Suppressor macrophage treated with lipopolysaccharide for 1 hour (primary cell): ENCODE measurements at regions not wholly inside any gene's neighbourhood (a gene's known extent, or its start where the extent isn't known, plus 50 kb on each side); places are given as distances from the start of the nearest gene placed in this dataset.
A peak's percentile ranks its signal among the peaks of the same experiment; 100 is the strongest.

Source experiments
- DNase-seq, 3 donors: peaks; one replicate each; pipeline ENCODE4 v3.0.0-alpha.2; 2020 to 2022

DNA sequence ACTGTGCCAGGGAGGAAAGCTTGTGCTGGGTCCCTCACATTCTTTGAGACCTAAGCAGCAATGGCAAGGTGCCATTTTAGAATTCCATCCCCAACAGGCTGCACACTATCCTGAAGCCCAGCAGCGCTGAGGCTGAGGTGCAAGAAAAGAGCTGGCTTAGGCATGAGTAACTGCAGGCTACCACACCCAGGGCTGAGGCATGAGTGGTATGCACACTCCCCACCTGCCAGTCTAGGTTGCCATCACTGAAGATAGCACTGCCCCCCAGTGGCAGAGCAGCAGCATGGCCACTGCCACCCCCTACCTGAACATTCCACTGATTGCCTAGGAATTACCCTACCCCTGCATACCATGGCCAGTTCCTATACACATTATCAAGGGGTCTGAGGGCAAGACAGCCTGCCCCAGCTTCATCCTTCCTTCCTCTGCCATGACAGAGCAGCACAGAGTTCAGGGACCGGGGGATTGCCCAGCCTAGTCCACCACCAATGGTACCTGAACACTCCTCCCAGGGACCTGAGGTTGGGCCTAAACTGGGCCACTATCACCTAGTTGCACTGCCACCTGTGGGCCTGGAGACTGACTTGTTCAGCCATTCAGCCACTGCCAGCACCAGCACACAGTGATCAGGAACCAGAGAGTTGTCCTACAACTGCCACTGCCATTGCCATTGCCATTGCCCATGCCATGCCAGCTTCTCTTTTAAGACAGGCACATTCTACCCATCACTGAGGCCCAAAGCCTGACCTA lies 129.8 kb downstream of the SATB1 start:
- peak in 2 of 3 donors; percentile 18 to 42 for DNase-seq

DNA sequence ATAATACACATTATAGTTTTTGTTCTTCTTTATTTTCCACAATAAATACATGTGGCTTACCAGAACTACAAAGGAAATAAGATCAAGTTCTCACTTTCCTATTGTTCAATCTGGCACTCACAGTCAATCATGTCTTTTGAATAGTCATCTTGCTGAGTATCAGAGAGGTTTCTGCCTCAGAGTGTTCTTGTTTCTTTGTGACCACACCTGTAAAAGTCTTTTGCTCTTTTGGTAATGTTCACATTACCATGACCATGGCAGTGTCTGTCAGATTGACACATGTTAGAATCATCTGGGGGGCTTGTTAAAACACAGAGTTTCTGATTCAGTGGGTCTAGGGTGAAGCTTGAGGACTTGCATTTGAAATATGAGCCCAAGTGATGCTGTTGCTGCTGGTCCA lies 135.0 kb downstream of the SATB1 start:
- DNase-seq: no peak

DNA sequence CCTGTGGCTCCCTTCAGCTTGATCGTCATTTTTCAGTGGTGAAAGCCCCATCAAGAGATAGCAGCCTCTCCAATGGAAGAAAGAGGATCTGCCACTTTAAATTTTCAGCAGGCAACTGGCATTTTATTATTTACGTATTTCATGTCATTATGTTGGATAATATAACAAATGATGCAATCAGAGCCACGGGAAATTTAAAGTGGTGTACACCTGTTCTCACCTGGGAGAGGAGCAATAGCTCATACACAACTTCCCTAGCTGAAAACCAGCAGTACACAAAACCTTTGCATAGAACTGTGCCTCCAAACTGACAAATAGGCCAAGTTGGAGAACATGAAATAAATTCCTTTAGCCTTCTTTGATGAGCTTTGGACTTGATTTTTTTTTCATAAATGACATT lies 136.9 kb downstream of the SATB1 start:
- DNase-seq: no peak

DNA sequence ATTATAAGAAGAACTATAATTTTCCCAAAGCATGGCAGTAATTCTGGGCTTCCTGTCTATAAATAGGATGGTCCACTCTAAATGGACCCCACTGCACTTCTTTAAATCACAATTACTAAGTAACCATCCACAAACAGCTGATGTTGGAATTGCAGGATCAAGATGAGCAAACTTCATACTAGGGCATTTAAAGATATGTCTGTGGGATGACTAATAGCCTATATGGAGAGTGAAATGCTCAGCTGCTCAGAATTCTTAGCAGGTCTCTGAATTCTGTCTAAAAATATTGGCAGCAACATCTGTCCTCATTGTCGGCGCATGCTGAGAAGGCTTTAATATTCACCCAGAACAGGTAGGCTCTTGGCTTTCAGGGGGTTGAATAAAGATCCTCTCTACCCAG lies 140.4 kb downstream of the SATB1 start:
- no peak for DNase-seq

DNA sequence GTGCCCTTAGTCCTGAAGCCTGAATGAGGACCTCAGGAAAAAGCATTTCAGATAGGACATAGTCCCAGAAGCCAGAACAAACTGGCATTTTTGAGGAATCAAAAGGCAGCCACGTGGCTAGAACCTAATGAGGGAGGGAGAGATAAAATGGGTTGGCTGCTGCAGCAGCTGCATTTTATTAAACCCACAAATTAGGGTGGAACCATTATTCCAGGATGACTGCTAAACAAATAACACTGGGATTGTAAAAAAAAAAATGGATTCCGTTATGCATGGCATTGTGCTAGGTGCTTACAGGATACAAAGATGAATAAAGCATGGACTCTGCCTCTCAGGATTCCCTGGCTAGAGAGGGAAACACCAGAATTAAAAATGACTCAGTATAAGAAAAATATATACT lies 141.5 kb downstream of the SATB1 start:
- DNase-seq: no peak

DNA sequence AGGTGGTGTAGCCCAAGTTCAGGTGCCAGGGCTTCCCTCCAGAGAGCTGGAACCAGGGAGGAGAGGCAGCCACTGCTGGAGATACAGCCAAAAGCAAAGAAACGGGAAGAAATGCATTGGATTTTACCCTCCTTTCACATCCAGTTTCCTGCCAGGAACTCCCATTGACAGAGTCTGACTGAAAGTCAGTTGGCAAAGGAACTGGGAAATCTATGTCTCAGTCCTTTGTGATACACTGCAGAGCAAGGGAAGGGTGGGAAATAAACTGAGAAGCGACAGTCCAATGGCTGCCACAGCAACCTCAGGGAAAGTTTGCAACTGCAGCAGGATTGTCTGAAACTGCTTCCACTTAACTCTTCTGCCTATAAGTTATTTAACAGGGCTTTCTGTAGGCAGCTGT lies 142.6 kb downstream of the SATB1 start:
- no peak for DNase-seq

DNA sequence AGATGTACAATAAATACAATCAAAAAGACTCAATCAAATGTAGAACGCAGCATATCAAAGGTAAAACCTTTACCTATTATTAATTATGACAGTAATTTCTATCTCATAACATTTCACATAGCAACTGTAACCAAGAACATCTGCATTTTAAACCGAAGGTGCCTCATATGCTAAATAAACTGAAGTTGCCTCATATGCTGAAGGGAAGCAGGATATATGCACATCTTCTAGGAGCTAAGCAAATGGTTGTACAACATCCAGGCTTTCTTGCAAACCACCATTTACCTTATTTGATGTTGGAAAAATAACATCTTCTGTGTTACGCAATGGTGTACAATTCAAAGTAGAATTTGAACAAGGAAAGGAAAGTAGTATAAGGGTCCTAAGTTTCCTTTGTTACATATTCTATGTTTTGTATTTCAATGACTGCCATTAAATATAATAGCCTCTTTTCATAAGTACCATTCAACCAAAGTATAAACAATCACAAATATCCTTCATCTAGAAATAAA lies 145.9 kb downstream of the SATB1 start:
- DNase-seq: no peak

DNA sequence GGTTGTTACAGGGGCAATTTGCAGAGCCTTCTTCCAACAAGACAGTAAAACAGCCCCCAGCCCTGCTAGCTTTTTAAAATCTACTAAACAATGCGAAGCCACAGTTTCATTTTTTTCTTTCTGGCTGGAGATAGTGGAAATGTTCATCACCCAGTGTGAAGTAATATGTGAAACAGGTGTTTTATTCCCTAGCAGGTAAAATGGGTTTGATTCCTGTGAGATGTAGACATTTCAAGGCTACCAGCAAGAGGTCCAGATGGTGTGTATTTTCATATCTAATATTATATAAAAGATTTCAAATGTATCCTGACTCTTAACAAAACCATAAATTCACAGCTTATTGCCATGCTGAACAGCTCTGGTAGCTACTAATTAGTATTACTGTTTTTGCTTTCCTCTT lies 160.3 kb downstream of the SATB1 start:
- DNase-seq: no peak

DNA sequence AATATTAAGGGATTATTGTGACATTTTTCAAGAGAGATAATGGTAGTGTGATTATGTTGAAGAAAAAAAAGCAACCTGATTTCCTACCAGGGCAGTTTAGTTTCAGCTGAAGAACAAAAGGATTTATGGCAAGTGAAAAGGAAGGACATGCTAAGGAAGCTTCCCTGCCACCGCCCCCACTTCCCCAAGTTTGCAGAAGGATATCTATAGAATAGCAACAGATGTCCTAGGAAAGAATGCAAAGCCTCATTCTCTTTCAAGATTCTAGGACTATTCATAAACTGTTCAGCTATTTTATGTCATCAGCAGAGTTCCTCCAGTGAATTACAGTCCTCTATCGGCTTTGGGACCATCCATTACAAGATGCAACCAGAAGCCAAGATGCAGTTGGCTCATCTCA lies 160.8 kb downstream of the SATB1 start:
- no peak for DNase-seq

DNA sequence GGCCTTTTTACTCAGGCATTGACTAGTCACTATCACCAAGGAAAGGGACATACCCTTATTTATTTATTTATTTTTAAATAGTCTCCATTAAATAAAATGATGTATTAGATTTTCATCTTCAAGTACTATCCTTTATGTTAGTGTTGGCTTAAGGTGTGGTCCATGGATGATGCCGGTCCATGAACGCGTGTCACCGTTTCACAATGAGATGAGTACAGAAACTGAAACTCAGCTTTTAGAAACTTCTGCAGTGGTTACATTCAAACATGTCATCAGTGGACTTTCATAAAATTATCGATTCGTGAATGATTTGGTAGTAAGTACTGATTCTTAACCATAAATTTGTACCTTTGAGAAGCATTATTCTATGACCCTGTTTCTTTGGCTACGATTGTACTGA lies 166.6 kb downstream of the SATB1 start:
- DNase-seq: no peak

DNA sequence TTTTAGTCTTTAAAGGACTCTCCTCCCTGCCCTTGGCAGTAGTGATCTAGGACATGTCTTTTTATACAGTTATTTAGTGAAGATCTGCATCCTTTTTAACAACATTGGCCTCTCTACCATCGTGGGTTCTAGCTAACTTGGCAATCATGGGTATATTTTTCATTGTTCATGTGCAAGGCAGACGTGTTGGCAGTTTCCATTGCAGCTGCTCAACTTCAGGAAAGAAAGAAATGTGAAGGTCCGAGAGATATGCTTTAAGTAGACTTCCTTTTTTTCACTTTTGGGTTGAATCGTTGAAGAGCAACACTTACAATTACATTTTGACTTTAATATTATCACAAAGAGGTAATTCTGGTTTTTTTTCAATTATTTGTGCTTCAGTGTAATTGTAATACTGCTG lies 172.6 kb downstream of the SATB1 start:
- no peak for DNase-seq

DNA sequence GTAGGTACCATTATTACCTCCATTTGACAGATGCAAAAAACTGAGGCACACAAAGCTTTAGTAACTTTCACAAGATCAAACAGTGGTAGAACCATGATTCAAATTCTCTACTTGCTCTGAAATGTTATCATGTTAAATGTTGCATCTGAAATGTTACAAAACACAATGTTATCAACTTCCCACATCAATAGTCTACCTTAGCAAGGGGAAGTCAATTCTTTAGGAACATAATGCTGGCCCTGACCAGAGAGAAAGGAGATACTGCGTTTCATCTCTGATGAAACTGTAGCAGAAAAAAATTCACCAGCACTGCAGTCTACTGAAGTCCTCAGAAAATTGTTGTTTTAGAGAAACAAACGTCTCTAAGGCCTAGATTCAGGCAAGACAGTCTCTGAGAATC lies 174.1 kb downstream of the SATB1 start:
- DNase-seq: no peak

DNA sequence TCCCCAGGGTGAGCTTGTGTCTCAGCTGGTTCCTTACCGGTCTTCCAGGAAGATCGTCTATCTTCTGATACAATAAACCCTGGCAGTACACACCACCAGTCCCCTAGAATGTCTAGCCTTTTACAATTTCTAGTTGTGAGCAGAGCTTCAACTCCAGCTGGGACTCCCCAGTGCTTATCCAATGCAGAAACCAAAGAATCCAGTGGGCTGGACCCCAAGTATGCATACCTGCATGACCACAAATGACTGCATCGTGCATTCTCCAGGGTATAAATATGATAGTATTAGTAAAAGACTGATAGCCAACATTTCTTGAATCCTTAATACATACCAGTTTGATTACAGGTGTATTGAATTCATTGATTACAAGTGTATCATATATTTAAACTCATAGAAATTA lies 176.0 kb downstream of the SATB1 start:
- no peak for DNase-seq

DNA sequence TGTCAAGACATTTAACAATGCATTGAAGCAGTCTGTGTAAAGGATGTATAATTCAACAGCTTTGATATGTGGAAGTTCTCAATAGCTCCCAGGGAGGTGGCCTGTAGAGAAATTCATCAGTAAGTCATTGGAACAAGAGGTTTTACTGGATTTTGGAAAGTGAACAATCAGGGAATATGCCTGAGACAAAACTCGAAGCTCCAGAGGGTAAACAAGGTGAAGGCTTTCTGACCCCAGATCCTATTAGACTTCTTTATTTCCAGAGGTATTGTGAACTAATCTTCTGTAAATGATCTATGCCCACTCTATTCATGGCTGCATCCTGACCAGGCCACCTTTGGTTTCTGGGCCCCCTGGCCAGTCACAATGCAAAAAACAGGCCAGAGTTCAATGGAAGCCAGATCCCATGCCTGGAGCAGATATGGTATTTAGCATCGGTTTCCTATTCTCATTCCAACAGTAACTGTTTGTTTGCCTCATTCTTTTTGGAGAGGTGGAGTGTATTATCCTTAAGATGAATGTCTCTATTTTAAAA lies 177.3 kb downstream of the SATB1 start:
- DNase-seq: no peak

DNA sequence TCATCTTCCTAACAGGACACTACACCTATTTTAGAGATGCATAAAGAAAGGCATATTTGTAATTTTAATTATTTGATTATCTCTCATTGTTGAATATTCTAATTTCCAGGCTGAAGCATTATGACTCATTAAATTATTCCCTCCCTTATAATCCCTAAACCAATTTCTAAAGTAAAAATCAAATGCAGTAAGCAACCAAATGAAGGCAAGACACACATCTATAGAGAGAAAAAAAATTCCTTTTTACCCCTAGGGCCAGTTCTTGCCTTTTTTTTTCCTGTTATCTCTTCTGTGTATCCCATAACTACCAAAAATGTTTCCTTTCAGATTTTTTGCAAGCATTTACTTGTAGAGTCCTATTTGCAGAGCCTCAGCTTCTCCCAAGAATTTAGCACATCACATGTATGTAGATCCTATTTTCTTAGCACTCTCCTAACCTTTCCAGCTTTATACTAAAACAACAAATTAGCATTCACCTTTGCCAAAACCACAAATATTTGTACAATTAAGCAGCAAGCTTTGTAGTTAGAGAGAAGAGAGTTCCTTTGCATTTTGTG lies 177.9 kb downstream of the SATB1 start:
- no peak for DNase-seq

DNA sequence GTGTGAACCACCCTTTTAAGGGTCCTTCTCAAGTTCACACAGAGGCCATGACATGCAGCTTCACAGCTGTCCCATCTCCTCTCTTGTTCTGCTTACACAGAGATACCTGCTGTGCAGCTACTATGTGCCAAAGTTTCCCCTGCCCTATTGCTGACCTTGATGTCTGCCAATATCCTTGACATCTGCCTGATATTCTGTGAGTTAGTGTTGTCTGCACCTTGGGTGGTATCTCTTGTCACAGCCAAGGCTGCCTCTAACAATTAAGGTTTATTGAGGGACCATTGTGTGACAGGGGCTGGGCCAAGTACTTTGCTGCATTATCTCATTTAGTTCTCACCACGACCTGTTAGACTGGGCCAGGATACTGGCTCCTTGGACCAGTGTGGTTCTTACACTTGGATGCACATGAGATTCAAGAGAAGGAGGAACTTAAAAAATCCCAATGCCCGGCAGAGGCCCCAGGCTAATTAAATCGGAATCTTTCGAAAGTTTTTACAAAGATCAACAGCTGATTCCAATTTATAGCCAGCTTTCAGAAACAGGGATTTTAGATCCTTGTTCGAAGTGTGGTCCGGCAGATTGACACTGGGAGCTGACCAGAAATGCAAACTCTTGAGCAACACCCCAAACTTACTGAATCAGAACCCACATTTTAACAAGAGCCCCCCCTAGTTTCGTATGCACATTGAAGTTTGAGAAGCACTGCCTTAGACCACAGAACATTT lies 178.6 kb downstream of the SATB1 start:
- no peak for DNase-seq

DNA sequence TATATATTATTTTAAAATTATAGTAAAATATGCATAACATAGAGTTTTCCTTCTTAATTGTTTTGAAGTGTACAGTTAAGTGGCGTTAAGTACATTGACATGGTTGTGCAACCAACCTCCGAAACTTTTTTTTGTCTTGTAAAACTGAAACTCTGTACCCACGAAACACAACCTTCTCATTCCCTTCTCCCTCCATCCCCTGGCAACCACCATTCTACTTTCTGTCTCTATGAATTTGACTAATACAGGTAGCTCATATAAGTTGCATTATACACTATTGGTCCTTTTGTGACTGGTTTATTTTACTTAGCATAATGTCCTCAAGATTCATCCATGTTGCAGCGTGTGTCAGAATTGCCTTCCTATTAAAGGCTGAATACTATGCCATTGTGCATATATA lies 179.4 kb downstream of the SATB1 start:
- no peak for DNase-seq

DNA sequence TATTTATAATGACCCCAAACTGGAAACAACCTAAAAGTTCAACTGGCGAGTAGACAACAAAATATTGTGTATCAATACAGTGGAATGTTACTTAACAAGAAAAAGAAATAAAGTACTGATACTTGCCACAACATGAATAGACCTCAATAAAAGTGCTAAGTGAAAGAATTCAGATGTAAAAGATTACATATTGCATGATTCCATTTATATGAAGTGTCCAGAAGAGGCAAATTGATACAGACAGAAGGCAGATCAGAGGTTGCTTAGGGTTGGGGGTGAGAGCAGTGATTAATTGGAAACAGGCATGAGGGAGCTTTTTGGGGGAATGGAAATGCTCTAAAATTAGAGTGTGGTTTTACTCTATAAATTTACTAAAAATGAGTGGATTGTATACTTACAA lies 183.3 kb downstream of the SATB1 start:
- no peak for DNase-seq

DNA sequence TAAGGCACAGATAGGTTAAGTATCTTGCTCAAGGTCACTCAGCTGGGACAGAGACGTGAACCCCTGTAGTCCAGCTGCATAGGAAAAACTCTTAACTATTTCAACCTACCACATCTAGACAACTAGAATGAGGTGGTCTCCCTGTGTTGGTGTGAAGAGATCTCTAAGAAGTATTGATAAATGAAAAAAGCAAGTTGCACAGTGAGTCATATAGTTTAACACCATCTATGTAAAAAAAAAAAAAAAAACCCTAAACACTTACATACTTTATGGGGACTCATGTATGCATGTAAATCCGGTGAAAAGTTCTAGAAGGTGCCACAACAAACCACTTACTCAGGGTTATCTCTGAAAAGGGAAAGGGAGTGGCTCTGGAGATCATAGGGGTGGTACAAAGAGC lies 185.5 kb downstream of the SATB1 start:
- DNase-seq: no peak

DNA sequence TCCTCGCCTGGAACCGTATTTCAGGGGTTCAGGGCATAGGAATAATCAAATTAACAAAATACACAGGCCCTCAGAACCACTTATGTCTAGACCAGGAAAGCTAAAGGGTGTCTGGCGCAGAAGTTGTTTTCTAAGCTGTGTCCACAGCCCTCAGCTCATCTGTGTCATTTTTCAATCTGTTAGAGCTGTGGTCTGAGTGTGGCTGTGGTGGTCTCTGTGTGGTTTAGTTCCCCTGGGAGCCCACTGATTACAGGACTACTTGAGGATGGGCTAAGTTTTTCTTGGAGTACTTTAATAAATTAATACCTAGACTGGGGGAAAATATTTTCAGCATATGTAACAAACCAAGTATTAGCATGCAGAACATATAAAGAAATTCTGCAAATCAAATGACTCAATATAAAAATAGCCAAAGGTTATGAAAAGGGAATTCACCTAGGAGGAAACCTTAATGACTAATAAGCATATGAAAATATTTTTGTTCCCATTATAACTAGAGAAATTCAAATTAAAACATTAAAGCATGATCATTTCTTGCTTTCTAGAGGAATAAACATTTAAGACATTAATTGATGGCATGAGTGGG lies 186.3 kb downstream of the SATB1 start:
- no peak for DNase-seq

DNA sequence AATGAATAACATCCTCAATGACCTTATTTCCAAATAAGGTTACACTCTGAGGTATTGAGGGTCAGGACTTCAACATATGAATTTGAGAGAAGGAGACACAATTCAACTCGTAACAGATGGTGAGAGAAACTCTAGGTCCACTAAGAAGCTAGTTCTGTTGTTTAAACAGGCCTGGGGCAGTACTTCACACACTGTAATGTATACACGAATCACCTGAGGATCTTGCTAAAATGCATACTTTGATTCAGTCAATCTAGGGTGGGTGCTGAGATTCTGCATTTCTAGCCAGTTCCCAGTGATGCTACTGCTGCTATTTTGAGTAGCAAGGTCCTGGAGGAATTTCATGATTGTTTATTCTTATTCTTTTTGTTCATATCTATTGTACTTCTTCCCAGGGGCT lies 186.8 kb downstream of the SATB1 start:
- DNase-seq: no peak

DNA sequence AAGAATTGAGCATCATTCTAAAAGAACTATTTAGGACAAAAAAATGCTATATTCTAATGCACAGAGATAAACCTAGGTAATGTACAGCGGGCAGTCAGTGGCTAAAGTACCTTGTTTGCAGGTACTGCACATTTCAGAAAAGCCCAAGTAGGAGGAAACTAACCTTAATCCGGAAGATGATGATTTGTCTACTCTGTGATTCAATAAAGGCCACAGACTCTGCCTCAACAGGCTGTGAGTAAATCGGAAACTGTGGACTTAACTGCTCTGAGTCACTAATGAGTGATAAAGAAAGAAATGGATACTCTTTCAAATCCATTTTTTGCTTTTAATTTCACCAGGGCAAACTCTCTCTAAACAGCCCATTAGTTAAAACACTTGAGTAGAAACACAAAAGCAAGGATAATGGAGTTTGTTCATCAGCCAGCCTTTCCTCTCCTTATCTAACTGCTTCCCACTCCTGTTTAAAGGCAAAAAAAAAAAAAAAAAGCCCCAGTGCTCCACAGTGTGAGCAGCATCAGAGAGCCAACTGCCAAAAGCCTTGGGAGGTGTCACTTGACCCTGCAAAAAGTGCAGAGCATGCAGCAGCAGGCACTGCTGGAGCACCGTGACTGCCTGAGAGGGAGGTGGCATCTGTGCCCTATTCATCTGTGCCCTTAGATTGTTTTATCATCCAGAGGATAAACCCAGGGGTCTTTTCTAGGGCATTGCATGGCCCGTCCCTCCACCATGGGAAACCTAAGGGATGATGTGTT lies 187.7 kb downstream of the SATB1 start:
- DNase-seq: no peak

DNA sequence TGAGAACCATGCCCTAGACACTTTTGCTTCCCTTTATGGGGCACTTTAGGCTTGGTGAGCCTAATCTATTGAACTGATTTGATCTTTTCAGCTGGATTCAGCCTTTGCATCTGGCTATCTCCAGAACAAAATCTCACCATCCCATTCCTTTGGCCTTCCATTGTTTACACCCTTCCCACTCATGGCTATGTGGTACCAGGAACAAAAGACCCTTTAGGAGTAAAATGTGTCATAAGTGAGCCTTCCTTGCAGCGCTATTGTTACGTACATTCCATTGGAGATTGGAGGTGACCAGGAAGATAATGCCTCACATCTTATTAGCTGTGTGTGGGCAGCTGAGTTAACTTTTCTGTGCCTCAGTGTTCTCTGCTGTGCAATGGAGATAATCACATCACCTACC lies 188.4 kb downstream of the SATB1 start:
- DNase-seq: no peak
